Forelimb muscle (tissue), 1 donor: ENCODE measurements at regions not wholly inside any gene's neighbourhood (a gene's known extent, or its start where the extent isn't known, plus 50 kb on each side); places are given as distances from the start of the nearest gene placed in this dataset.

Experiments used
- DNase-seq: peaks from one replicate; pipeline ENCODE4 v3.0.0-alpha.2; 2013; ENCODE audit warnings: low read depth

DNA sequence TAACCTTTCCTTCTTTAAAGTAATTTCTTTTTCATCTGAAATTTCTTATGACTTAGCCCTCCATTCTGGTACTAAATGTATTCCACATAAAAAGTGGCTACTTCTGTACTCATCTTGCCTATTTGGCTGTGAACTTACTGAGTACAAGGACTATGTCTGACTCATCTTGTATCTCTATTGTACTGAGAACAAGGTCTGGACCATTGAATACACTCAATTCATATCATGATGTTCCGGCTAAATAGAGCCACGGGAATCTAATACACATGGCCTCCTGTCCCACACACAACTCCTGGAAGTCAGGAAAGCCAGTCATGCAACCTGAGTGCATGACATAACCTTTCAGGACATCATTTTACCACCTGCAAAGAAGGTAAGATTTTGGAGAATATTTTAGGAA, 203.9 kb downstream of the PLK2 start:
- DNase-seq: no peak

DNA sequence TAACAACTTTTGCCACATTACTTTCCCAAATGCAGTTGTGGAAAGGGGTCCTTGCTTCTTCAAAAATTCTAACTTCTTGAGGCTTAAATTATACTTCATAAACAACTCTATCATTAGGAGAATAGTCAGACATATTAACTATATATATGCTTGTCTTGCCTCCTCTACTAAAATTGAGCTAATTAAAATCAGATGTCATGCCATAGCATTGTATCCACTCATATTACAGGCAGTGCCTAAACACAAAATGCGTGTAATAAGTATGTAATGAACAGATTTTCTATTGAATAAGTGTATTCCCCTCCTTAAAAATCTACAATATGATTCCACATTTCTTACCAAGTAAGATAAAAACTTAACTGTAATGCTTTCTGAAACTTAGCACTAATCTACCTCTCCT, 204.5 kb downstream of the PLK2 start:
- no peak for DNase-seq

DNA sequence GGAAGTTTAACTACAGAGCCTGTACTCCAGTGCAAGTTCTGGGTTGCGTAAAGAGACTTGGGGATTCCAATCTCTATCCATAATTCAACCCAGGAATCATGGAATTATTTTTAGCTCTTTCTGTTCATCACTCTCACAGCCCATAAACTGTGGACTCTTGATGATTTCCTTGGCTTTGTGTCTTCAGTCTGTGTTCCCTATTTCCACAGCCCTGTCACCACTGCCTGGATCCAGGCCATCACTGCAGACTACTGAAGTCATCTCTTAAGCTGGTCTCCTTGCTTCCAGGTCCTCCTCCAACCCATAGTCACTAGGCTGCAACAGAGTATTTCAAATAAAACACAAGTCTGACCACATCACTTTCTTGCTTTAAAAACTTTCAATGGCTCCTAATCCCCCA, 211.7 kb downstream of the PLK2 start:
- no peak for DNase-seq

DNA sequence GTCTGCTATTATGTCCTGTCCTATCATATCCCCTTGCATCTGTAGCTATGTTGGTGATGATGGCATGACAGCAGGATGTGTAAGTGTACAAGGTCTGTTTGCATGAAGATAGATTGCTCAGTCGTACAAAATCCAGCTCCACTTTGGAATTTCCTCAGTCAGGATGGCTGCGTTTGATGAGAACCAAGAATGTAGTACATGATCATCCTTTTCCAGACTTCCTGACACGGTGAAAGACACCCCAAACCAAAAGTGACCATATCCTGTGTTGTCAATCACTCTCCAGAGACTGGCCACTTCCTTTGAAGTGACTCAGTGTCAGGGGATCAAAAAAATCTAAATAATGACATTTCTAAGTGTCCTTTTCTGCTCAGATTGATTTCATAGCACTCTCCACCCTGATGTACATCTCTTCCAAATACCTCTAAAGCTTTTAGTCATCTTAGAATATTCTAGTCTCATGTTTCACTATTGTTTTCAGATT, 213.4 kb downstream of the PLK2 start:
- no peak for DNase-seq

DNA sequence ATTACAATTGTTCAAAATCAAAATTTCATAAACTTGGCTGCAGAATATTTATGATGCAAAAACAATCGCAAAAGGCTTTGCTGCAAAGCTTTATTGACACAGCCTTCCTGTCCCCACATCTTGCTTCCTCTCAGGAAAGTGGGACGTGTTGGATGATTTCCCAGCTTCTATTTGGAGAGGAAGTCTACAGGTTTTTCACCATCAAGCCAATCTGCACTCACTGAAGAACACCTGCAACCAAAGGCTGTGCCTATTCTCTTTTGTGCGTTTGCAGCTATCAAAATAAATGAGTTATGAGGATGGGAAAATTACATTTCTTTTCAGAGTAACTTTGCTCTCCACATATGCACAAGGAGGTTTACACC, 214.4 kb downstream of the PLK2 start:
- no peak for DNase-seq

DNA sequence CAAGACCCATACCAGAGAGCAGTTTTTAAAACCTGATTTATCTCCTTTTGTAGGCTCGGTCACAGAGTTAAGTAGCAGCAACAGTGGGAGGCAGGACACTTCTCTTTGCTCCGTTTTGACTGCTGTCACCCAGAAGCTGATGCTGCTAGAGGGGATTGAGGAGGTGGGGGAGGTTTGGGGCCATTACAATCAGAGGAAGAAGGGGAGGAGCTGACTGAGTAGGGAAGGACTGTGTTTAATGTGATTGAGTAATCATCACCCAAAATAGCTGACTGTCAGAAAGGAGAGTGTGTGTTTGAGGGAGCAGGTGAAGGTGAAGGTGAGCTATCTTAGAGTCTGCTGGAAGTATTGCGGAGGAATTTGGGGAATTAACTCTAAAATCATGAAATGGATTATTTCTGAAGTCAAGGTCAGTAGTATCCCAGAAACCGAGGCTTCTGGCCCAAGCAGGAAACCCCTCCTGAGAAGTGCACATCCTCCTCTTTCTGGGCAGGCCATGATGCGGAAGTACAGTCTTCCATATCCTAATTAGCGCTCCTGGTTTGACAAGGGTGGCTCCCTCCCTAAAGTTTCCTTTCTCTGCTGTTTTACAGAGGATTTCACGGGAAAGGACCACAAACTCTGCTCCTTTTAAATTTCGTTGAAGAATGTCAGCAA, 214.9 kb downstream of the PLK2 start:
- no peak for DNase-seq

DNA sequence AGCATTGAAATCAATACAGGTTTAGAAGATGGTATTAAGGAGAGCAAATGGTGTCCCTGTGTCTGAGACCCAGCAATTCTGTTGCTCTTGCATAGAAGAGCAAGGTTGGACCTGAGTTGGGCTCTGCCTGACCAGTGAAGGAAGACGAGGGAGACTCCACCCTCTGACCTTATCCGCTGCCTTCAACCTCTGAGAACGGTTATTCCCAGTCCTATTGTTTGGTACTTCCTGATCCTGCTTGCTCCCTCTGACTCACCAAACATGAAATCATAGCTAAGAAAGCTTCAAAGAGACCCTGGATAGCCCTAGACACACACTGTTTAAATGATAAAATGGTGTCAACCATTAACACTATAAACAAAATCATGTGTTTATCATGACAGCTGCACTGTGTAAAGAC, 218.5 kb downstream of the PLK2 start:
- DNase-seq: no peak

DNA sequence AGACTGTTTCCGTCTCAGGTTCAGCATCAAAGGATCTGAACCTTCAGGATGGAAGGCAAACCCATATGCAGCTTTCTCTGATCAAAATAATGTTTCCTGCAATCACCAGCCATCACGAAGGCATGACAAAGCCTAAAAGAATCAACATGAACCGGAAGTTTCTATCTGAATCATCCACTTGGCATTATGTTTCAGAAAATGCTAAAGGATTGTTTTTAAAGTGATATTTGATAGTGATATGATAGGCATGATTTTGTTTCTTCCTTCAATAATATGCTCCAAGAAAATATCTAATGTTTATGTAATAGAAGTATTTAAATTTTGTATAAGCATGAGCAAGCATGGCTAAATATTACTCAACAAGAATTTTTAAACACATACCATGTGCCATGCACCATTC, 219.6 kb downstream of the PLK2 start:
- no peak for DNase-seq

DNA sequence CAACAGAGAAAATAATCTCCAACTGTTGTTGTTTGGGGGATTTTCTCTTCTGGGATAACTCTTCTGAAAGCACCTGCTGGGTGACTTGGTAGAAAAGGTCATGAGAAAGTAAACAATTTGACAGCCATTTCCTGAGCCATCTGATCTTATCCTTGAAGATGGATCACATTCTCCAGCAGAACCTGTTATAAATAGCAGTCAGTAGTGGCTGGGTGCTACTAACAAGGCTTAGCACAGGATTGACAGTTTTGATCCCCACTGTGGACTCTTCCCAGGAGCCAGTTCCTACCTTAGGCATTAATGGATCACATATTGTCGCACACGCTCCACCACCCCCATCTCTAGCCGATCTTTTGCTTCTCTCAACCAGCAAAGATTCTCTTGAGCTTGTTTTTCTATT, 220.2 kb downstream of the PLK2 start:
- no peak for DNase-seq

DNA sequence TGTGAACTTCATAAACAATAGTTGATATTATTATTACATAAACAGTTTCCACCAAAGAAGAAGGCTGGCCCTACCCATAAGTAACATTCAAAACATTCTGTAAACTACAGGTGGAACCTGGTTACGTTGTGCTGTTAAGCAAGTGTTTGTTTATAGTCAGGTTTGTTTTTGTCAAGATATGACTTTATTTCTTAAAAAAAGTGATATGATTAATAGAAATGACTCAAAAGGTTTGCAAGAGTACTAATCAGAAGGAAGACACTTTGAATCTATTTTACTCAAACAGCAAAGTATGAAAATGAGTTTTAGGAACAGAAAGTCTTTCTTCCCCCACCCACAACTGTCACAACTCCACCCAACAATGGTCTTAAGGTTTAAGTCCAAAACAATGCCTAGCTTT, 220.8 kb downstream of the PLK2 start:
- no peak for DNase-seq

DNA sequence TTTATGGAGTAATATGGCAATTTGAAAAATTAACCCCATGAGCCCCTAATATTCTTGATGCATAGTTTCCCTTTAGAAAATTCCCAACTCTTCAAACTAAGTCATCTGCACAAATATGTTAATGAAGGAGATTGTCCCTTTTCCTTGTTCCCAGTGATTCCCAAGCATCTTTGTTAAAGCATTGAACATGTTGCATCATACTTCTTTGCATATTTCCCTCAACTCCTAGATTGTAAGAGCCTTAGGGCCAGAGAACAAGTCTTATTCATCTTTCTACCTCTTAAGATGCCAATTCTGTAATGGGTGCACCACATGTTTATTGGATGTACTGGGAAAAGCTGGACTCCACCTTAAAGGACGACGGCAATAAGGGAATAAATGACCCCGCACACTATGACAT, 223.4 kb downstream of the PLK2 start:
- DNase-seq: no peak

DNA sequence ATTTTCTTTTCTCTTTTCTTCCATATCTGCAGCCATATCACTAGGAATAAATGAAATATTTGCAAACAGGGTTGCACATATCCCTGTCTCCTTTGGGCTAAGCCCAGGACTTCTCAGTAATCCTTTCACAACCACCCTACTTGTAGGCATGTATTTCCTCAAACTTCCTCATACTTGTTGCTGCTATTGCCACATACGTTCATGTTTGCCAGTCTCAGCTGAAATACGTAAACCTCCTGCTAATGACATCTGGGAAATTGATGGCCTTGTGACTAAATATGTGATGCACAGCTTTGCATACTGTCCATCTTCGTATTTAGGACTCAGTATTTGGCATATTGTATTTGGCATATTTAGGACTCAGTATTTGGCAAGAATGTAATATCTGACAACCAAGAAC, 224.6 kb downstream of the PLK2 start:
- no peak for DNase-seq

DNA sequence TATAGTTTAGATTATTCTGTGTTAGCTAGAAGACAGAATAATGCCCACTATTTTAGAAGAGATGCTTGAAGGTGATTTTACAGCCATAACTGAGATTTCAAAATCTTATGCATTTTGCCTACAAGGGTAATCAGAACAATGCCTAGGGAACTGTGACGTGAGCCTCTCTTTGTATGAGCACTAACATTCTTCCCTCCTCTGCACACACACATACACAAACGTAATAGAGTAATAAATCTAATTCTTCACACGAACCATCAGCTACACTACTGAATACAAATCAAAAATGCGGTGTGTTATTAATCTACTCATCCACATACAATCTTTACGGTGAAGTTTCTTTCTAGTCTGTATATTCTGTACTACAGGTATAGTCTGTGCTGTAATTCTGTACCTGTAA, 227.8 kb downstream of the PLK2 start:
- no peak for DNase-seq

DNA sequence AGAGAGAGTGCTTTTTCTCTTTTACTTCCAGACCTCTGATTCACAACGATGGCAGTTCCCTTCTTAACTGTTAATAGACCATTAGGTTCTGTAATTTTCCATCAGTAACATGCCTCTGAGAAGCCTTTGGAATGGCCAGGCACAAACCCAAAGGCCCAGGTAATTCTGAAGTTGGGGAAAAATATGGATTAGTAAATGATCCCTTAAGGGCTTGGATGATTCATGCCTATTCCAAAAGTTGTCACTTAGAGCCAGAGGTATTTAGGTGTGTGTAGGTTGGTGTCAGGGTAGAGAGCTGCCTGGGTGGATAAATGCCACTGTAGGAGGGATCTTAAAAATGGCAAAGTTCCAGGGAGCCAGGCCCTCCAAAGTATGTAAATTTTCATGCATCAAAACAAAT, 228.8 kb downstream of the PLK2 start:
- DNase-seq: no peak

DNA sequence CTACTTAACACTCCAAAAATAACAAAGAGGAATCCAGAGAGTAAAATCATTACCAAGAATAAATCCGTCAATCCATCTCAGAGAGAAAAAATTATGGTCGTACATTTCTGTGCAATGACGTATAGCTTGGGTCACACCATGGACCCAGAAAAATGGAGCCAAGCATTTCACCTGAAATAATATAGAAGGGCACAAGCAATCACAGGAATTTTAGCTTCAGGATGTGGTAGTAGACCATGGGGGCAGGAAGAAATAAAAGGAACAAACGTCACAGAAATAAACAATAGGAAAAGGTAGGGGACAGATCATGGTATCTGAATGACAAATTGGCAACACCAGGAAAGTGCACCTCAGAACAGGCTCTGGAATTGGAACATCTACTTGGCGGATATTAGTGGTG, 231.0 kb downstream of the PLK2 start:
- DNase-seq: no peak

DNA sequence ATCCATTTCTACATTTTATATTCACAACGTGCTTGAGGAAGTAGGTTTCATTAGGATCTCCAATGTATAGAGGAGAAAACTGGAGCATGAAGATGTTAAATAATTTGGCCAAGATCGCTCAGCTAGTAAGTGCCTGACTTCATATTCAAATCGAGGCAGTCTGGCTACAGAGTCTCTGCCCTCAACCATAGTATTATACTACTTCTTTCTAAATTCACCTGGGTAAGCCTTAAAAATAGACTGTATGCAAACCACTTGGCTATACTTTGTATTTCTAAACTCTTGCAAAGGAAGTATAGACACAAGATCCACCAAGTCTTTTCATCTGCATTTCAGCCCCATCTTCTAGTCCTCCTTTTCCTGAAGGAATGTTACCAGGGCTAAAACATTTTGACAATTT, 232.0 kb downstream of the PLK2 start:
- no peak for DNase-seq

DNA sequence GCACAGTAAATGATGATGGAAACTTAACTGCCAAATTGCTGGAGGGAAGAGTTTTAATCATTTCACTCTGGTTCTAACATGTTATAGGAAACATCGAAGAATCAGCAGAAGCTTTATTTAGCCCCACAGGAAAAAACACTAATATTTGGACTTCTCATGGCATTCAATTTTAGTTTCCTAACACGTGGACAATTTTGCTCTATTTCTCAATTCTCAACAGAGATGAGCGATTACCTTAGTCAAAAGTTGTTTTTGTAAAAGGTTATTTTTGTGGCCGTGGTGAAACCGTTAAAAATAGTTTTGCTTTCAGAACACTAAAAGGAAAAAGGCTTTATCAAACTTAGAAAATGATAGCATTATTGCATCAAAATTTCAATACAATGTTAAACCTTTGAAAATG, 235.2 kb downstream of the PLK2 start:
- no peak for DNase-seq

DNA sequence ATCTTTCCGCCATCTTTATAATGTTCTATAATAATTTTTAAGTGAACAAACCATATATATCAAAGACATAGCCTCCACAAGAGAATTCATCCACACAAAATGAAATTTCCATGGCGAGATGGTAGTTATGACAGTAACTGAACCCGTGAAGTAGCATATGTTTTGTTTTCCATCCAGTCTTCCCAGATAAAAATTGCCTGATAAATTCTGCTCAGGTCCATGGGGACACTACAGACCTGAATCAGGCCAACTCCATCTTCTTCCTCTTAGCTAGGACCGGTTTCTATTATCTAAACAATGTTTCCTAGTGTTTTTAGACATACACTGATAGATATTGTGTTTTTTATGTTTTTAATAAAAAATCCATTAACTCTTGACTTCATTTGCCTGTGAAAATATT, 235.7 kb downstream of the PLK2 start:
- DNase-seq: no peak

DNA sequence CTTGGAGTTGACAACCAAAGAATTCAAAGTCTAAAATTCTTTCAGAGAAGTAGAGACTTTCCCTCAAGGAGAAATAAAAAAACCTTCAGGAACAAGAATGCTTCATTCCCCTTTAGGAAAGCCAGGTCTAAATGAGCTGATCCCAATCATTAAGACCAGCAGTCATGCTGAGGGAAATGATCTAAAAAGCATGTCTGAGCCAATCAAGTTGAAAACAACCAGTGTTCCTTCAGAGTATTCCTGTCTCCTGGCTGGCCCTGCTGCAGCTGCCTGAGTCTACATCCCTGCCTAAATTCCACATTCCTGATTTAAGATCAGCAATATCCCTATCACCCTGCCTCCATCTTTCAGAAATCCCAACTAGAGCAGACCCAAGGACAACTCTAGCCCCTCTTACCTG, 244.5 kb downstream of the PLK2 start:
- DNase-seq: no peak

DNA sequence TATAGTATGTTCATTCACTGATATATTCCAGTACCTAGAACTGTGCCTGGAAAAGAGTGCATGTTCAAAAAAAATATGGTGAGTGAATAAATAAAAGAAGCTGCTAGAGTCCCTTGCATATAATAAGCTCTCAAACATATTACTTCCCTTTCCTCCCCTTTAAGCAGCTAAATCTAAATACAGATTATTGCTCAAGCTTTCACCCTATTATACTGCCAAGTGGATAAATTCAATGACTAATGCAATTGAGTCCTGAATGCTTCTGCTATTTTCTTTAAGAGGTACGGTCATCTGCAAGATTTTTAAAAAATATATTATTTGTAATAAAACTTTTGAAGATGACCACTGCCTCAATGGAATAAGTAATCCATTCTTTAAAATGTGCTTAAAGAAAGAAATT, 248.4 kb downstream of the PLK2 start:
- no peak for DNase-seq

DNA sequence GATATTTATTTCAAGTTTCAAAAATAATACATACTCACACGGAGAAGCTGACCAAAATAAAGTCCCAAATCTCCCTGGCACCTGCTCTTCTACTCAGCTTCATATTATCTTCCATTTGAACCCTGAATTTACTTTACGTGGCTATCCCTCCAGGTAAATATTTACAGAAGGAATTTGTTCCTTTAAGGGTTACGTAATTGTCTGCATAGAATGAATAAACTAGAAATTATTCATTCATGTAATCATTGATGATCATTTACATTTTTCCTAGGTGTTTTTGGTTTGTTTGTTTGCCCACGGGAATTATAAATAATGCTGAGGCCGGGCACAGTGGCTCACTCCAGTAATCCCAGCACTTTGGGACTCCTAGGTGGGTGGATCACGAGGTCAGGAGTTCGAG, 251.2 kb downstream of the PLK2 start:
- no peak for DNase-seq

DNA sequence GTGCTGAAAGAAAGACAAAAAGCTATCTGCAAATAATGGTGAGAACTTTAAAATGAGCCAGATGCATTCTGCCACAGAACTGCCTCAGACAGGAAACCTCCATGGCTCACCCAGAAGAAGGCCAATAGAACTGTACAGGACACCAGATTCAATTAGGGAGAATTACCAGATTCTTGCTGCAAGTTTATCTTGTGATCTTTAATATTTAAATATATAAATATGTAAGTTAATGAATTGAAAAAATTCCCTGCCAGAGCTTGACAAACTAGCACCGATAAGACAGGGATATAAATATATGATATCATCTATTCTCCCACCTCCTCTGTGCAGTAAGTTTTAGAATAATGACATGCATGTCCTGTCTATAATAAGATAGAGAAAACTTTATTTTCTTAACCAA, 252.8 kb downstream of the PLK2 start:
- DNase-seq: no peak

DNA sequence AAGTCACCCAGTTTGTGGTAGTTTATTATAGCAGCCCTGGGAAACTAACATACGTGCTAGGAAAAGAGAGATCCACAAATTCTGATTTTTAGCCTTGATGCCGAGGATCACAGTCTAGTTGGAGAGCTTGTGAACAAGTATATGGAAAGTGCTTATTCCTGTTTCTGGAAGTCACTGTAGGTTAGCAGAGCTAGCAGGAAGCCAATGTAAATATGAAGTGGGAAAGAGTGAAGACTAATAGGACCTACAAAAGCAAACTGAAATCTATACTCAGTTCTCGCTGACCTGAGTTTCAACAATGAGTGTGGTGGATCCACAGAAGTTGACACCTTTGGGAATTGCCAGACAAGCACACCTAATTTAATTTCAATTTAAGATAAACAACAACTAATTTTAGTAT, 254.9 kb downstream of the PLK2 start:
- no peak for DNase-seq

DNA sequence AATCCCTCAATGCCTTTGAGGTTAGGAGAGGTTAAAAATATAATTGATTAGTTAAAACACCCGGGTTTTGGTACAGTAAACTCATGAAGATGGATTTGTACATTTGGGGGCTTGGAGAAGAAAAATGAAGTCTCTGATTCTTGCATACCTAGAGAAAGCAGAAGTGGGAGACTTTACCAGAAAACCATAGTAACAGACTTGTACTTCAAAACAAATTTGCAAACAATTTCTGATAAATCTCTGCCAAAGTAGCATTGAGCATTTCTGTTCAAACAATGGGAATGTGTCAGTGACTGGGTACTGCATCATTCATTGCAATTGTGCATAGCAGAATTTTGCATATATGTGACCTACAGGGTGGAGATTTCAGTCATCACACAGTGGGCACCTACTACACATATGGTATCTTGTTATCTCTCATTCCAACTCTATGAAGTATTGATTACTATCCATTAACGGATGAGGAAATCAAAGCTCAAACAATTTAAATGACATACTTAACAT, 256.9 kb downstream of the PLK2 start:
- DNase-seq: no peak
